Embryonic facial prominence (tissue), 1 donor: ENCODE measurements at regions not wholly inside any gene's neighbourhood (a gene's known extent, or its start where the extent isn't known, plus 50 kb on each side); places are given as distances from the start of the nearest gene placed in this dataset.

ENCODE experiments used
- DNase-seq: peaks from one replicate; pipeline ENCODE4 v3.0.0-alpha.2; 2016; ENCODE audit errors: extremely low spot score

DNA sequence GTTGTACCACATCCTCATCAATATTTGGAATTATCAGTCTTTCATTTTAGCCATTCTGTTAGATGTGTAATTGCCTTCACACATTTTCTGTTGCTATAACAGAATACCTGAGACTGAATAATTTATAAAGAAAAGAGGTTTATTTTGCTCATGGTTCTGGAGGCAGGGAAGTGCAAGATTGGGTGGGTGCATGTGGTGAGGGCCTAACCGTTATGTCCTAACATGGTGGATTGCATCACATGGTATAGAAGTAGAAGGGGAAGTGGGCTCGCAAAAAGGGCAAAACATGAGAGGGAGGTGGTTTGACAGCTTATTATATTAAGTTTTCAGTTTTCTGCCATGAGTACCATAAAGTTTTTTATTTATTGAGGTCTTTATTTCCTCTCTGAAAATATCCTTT, 452.0 kb downstream of the ARL4A start:
- no peak for DNase-seq

DNA sequence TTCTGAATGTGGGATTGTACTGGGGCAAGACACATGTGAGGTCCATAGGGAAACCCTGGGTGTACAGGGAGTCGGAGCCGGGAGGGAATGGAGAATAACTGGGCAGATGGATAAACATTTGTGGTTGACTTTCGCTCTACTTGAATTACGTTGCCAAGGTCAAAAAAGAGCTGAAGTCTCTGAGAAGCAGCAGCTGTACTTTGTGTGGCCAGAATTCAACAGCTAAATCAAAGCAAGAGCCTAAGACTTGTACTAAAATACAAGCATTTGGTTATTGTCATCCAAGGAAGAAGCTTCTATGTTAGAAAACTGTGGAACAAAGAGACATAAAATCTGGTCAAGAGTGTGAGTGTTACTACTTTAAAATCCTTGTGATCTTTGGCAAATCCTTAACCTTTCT, 457.2 kb downstream of the ARL4A start:
- no peak for DNase-seq

DNA sequence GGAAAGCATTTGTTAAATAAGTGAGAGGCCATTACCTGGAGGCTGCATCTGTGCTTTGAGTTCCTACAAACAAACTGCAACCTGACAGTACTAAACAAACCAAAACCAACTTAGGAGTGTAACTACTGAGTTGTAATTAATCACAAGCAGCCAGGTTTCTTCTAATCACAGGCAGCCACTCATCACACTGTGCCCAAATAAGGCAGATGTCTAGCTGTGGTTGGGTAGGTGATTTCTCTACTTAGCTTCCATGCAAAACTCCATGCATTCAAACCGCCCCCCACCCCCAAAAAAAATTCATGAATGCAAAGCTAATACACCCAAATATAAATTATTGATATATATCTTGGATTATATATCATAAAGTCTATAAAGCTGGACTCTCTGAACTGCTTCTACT, 461.1 kb downstream of the ARL4A start:
- no peak for DNase-seq

DNA sequence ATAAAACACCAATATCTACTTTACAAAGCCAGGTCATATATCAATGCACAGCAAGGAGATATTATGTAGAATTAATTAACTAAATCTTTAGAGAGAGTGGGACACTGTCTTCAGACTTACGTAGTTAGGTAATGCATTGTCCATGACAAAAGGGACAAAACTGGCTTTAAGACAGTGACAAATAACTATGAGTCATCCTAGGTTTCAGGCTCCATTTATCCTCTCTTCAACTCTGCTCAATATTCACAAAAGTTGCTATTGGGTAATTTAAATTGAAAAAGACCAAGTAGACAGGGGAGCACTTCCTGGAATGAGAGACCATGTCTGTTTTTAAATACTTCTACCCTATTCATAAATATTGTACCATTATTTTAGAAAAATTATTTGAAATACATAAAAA, 464.5 kb downstream of the ARL4A start:
- no peak for DNase-seq

DNA sequence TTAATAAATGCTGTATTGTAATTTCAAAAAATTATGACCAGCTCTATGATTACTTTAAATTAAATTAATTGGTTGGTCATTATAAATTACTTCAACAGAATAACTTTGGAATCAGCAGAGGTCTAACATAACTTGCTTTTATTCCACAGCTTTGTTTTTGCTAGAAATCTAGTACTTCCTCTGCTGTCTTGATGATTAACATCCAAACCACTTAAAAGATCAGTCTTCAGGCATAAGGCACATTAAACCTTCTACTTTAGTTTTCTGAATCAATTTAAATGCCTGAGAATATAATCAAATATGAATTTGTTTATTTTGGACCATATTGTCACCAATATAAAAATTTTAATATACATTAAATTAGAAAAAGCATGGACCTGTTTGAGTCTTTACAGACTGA, 465.3 kb downstream of the ARL4A start:
- DNase-seq: no peak

DNA sequence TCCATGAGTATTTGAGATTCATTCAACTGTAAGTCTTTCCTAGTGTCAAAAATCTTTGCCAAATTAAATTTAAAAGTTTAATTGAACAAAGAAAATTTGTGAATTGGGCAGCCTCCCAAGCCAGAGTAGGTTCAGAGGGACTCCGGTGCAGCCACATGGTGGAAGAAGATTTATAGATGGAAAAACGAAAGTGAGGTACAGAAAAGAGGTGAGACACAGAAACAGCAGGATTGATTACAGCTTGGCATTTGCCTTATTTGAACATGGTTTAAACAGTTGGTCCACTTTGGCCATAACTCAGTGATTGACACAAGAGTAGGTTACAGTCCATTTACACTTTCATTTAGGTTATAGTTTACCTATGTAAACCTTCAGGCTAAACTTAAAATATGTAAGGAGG, 465.8 kb downstream of the ARL4A start:
- no peak for DNase-seq

DNA sequence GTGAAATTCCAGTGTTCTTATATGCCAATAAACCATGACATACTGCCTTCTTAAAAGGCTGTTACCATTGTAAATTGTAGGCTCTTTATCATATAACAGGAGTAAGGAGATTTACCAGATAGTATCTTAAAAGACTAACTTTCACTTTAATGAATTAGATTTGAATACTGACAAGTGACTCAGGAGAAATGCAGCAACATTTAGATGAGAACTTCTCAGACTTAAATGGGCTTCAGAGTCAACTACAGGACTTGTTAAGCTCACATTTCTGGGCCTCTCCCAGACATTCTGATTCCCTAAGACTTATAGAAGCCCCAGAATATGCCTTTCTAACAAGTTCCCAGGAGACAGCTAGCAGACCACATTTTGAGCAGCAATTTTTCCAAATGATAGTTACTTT, 466.3 kb downstream of the ARL4A start:
- no peak for DNase-seq

DNA sequence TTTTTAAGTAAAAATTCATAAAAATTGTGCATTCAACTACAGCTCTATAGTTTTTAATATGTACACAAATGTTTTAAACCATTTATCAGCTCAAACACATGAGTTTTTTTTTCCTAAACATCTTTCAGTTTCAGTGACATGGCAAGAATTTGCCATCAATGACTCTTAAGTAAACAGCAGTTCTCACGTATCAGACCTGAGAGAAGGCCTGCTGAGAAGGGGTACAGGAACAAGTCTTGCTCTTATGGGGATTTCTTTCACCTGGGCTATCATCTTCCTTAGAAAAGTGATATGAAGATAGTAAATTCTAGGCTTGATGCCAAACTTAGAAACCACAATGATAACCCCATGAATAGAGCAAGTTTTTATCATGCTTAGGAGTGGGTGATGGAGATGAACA, 467.8 kb downstream of the ARL4A start:
- DNase-seq: no peak

DNA sequence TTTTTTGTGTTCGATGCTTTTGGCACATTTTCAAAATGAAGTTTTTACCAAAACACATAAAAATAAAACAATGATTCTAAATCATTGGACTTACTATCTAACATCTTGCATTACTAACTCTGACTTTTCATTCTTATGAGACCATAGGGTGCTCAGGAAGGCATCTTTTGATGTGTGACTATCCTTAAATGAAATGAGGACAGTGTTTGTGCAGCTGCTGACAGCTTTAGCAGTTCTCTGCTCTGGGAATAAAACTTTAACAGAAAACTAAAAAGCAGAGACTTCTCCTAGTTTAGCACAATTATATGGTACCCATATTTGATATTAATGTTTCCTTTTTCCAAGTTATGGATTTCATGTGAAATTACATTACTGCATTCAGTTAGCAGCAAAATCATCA, 471.6 kb downstream of the ARL4A start:
- DNase-seq: no peak

DNA sequence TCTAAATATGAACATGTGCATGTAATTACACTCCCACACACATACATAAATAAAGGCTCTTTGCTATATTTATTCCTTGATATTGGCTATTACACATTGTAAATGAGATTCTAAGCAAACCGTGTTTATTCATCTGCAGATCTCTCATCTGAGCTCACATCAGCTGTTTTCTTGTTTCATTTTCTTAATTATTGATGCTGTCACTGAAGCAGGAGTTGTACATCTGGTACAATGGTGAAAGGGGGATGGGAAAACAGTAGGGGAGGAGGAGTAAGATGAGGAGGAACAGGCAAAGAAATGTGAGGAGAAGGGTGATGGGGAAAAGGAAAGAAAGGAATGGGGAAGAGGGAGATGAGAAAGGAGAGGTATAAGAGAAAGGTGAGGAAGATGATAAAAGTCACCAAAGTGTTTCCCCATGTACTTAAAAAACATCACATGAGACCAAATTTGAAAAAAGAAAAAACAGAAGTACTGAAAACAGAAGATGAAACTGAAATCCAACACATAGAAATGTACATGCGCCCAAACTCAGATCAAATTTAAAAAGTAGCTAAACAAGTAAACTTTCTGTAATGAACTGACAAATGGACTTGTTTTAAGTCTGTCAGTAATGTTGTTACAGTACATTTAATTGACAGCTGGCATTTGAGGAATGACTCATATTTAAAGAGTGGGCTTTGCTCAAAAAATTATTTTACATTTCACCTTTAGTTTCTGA, 472.2 kb downstream of the ARL4A start:
- DNase-seq: no peak

DNA sequence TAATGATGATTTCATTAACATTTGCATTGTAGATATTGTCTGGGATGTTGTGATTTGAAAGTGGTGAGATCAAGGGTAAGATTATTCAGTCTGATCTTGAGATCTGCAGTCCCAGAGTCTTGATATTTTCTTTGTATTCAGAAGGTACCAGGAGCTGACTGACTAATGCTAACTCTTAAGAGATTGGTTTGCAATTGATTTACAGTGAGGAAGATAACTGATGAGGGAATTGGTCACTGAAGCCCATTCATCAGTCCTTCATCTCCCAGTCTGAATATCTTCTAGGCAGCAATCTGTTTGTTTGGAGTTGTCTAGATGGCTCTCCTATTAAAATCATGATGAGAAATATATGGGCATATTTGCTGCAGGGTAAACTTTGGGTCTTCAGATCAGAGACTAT, 473.7 kb downstream of the ARL4A start:
- no peak for DNase-seq

DNA sequence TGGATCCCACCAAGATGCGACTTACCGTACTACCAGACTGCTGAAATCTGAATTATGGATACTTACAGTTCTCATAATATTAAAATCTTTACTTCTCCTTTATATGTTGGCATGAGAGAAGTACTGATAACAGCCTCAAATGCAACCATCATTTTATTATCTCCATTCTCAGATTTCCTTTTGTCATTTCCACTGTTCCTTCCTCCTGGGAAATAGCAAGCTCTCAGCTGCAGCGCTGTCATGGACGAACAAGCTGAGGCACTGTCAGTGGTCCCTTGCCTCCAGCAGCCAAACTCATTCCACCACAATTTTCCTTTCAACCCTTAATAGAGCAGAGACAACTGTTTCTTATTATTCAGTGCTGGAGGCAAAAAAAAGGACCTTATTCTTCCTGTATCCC, 478.4 kb downstream of the ARL4A start:
- no peak for DNase-seq

DNA sequence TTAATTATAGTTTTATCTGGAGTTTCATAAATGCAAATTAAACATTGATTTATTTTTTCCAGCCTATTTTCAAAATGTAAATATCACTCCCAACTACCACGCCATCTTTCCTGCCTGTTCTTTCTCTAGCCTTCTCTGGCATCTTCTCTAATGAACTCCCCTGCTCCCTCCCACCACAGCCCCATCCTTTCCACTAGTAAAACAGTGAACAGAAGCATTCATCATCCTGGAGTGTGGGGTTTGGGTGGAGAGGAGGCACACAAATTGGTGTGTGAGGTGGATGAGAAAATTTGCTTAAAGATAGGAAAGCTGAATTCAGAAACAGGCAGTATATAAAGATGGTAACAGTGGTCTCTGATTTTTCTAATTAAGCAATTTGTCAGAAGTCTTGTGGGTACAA, 479.4 kb downstream of the ARL4A start:
- no peak for DNase-seq

DNA sequence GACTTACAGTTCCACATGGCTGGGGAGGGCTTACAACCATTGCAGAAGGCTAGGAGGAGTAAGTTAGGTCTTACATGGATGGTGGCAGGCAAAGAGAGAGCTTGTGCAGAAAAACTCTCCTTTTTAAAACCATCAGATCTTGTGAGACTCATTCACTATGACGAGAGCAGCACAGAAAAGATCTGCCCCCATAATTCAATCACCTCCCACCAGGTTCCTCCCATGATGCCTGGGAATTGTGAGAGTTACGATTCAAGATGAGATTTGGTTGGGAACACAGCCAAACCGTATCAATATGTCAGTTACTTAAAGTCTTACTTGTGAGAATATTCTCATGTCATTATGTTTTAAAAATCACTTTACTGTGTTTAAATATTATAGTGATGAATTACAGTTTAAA, 481.9 kb downstream of the ARL4A start:
- no peak for DNase-seq

DNA sequence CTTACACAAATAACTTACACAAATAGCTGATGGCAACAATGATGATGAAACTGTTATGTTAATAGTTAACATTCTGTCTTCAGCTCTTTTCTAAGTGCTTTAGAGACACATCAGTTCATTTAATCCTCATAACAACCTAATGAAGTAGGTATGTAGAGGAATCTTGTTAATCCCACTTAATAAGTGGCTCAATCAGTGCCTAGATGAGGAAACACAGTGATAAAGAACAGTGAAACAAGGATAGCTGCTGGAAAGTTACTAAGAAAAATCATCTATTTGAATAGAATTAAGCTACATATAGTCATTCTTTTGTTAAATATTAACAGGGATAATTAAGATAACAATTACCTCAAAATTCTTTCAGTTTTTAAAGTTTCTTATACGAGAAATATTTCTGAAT, 487.6 kb downstream of the ARL4A start:
- no peak for DNase-seq

DNA sequence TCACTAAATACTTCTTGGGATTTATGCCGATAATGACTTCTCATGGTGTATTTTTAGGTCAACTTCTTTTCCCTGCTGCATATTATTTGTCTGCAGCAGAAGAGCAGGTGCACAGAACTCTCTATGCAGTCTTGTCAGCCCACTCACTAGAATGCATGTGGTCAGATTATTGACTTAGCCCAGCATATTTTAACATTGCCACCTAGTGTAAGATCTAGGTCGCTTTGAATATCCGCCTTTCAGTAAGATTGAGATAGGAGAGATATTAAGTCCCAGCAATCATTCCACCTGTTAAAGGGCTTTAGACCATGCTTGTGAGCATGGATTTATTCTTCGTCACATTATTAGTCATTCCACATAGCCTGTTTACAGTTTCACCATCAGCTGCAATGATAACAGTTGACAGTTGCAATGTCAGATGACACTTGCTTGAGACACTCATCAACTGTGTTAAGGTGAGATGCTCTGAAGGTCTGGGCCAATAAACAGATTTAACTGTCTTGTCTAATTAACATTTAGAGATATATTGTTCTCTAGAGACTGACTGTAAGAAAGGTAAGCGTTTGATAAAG, 491.7 kb downstream of the ARL4A start:
- no peak for DNase-seq

DNA sequence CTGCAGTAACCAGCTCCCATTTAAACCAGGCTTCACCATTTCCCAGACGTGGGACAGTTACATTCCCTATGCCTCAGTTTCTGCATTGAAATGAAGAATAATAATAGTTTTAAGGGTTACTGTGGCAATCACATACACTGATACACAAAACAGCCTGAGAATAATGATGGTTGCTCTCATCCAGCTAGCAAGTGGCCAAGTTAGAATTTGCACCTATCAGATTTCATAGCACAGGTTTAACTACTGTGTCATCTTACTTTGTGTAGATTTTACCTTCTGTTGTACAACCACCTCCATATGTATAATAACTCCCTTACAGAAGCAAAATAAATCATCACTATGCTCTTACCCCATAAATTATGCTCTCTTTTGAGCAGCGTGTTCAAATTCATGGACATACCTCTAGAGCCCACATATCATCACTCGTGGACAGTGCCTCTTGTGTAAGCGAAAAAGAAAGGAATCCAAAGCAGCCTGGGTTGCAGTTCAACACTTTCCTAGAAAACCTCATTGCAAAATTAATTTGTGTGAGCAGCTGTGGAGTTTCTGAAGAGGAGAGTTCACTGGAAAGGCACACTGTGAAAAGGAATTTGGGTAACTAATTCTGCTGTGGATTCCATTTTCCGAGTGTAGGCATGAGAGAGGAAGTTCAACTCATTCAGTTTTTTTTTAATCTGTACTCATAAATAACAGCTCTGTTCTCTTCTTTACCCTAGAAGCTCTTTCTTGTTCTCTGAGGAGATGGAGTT, 492.5 kb downstream of the ARL4A start:
- no peak for DNase-seq

DNA sequence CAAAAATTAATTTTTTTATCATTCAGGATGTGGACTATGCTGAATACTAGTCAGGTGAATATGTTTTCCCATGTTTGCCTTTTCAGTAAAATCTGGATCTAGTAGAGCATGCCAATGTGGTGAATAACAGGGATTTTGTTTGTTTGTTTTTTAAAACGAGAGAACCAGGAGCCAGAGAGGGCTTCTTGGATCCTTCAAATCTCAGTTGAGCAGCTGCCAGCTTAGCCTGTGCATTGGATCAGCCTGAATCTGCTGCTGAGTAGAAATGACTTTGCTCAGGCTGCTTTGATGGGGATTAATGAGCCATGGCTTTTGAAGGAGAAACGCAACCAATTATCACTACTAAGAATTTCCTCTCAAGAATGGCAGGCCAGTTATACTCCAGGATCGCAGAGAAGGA, 493.8 kb downstream of the ARL4A start:
- no peak for DNase-seq

DNA sequence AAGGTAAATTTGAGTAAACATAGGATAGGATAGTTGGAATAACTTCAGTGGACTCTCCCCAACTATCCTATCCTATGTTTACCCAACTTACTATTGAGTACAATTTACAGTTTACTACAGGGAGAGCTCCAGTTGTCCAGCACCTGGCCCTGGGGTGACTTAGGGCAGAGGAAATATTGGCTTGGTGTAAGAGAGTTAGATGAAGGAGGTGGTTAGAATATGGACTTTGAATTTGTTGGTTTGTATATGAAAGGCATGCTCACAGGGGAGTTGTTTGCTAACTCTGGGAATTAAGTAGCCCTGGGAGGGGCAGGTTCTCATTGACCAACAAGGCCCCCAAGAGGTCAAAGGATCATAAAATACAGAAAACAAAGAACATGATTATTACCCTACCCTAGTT, 497.7 kb downstream of the ARL4A start:
- DNase-seq: no peak

DNA sequence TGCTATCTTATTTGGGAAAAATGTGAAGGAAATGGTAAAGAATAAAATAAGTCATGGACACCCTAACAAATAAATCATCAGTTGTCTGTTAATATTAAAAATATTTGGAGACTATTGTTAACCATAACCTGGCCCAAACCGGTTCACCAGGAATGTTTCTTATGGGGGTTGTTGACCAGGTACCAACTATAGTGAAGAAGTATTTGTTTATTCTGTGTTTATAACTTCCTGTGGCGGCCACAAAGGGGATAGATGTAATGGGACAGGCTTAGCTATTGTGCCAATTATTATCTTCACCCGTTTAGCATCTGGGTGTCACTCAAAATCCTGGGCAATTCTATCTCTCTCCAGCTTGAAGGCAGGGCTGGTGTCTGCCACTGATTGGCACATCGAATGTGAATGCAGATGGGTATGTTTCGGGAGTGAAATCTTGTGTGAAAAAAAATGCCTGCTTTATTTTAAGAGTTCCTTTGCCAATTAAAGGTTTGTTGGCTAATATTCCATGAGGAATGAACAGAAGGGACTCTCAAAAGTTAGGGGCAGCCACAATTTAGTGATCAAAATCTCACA, 500.9 kb downstream of the ARL4A start:
- no peak for DNase-seq

DNA sequence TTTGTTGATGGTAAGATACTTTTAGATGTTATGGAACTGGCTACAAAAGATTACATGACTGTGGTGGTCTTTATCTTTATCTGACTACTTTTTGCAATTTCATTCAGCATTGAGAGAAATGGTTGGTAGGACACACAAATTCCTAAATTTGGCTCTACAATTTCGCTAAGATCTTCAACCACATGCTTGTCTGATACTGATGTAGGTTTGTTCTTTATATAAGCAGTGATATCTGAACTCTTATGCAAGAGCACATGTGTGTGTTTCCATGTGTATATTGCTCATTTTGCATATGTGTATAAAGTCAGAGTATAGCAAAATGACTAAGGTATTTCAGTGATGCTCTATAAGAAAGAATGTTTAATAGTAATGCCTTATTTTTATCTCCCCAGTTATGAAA, 501.5 kb downstream of the ARL4A start:
- DNase-seq: no peak

DNA sequence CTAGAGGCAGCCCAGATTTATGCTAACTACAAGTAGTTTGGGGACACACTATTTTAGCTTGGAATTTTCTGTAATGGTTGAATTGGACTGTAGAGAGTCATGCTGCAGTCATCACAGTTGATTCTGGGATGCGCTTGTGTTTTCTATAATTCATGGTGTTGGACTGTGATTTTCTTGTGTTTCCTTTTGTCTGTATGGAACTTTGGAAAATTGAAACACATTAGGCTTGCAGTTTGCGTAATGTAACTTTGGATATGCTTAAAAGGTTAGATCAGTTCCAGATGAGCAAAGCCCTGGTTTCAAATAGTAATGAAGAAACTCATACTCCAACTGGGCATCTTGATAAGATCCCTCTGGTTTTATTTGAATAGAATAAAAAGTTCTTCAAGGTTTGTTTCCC, 502.2 kb downstream of the ARL4A start:
- DNase-seq: peak; percentile 40

DNA sequence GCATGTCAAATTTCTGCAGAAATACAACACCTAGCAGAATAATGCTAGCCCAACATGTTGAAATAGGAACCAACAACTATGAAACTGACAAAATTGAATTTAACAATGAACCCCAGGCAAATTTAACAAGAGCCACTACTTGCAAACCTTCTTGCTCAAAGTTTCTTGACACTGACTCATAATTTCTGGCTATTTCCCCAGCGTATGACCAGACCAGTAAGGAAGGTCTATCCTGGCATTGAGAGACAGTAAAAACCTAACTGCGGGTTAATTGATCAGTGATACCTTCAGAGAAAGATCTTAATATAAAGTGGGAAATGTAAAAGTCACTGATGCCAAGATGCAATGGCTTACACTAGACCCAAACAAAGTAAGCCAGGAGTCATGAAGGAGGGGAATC, 510.1 kb downstream of the ARL4A start:
- DNase-seq: no peak
